BLaER1 (cell line): ENCODE measurements at regions not wholly inside any gene's neighbourhood (a gene's known extent, or its start where the extent isn't known, plus 50 kb on each side); places are given as distances from the start of the nearest gene placed in this dataset.
A peak's percentile ranks its signal among the peaks of the same experiment; 100 is the strongest.

Experiments used
- H3K27ac ChIP-seq: shearing (Covaris generic); formaldehyde crosslinking; 2 replicates; pipeline ENCODE4 v1.8.1; 2022
- H3K27me3 ChIP-seq: shearing (Covaris generic); formaldehyde crosslinking; 2 replicates; pipeline ENCODE4 v1.8.1; 2022
- H3K36me3 ChIP-seq: shearing (Covaris generic); formaldehyde crosslinking; 2 replicates; pipeline ENCODE4 v1.8.1; 2022
- H3K4me1 ChIP-seq: shearing (Covaris generic); formaldehyde crosslinking; 2 replicates; pipeline ENCODE4 v1.8.1; 2022
- H3K4me2 ChIP-seq: shearing (Covaris generic); formaldehyde crosslinking; 2 replicates; pipeline ENCODE4 v1.8.1; 2022
- H3K4me3 ChIP-seq: shearing (Covaris generic); formaldehyde crosslinking; 2 replicates; pipeline ENCODE4 v1.8.1; 2022
- H3K9ac ChIP-seq: shearing (Covaris generic); formaldehyde crosslinking; 2 replicates; pipeline ENCODE4 v1.8.1; 2022
- H3K9me3 ChIP-seq: shearing (Covaris generic); formaldehyde crosslinking; 2 replicates; pipeline ENCODE4 v1.8.1; 2022
- H4K20me1 ChIP-seq: shearing (Covaris generic); formaldehyde crosslinking; 2 replicates; pipeline ENCODE4 v1.8.1; 2022
- Cebpa-rat ChIP-seq: shearing (Covaris generic); IDR thresholded peaks from 2 replicates; pipeline ENCODE4 v1.8.1; 2022

DNA sequence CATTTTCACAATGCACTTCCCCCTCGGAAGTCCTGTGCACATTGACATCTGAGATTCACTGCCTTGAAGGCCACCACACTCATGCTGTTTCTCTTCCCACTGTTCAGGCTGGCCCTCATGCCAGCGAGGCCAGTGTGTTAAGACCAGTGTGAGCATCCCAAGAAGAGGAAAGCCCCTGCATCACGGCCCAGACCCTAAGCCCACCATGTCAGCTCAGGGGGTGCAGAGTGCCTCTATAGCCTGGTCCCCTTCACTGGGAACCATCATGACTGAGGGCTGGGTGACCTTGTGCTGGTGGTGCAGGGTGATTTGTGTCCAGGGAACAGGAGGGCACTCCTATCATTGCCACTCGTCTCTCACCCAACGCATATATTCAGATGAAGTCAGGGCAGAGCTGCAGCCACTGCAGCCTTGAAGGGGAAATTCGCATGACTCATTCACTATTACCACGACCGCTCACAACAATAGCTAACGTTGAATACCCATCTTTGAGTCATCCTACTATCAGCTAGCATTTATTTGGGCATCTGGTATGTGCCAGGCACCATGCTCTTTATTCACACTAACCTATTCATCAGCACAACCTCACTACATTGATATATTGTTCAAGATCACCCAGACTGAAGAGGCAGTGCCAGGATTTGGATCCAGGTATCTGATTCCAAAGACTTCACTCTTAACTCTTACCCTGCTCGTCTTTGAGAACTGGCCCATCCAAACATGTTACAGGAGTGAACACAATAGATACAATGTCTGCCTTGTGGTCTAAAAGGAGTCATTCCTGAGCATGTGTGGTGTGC is 58.8 kb upstream of the SLC6A11 start:
- no peak for TF ChIP-seq Cebpa-rat
- Histone ChIP-seq H3K4me3 (no peak overlapping the region), H3K36me3 (no peaks in the 10 kb centered on the region), H3K27ac (no peak overlapping the region), H3K27me3 (peaks cover 5% of the 10 kb centered on the region; the same call in 1 of the 2 replicates), H3K4me1 (peaks cover 28% of the 10 kb centered on the region), H3K9ac (no peak overlapping the region), H3K9me3 (no peaks in the 10 kb centered on the region), H3K4me2 (peak overlapping the region; percentile 25; the same call in 1 of the 2 replicates), H4K20me1 (no peaks in the 10 kb centered on the region; the same call in 1 of the 2 replicates)

DNA sequence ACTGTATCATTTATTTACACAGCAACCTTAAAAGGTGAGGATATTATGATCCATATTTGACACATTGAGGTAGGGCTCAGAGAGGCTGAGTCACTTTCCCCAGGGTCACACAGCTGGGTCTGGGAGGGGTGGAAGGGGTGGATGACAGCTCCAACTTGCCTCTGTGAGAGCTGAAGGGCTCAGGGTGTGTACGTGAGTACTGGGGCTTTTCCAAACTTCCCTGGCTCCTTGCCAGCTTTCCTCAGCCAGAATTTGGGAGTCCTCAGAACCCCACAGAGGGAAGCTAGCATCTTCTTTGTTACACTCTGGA is 58.3 kb upstream of the SLC6A11 start:
- H3K9ac ChIP-seq = no peak overlapping the region
- peaks cover 29% of the 10 kb centered on the region for H3K4me1 ChIP-seq
- H3K4me2 ChIP-seq = no peak overlapping the region
- H3K27me3 ChIP-seq = peaks cover 5% of the 10 kb centered on the region; the same call in 1 of the 2 replicates
- no peaks in the 10 kb centered on the region; the same call in 1 of the 2 replicates for H4K20me1 ChIP-seq
- no peaks in the 10 kb centered on the region for H3K36me3 ChIP-seq
- no peak overlapping the region for H3K27ac ChIP-seq
- H3K4me3 ChIP-seq = no peak overlapping the region
- no peak for TF ChIP-seq Cebpa-rat
- no peaks in the 10 kb centered on the region for H3K9me3 ChIP-seq

DNA sequence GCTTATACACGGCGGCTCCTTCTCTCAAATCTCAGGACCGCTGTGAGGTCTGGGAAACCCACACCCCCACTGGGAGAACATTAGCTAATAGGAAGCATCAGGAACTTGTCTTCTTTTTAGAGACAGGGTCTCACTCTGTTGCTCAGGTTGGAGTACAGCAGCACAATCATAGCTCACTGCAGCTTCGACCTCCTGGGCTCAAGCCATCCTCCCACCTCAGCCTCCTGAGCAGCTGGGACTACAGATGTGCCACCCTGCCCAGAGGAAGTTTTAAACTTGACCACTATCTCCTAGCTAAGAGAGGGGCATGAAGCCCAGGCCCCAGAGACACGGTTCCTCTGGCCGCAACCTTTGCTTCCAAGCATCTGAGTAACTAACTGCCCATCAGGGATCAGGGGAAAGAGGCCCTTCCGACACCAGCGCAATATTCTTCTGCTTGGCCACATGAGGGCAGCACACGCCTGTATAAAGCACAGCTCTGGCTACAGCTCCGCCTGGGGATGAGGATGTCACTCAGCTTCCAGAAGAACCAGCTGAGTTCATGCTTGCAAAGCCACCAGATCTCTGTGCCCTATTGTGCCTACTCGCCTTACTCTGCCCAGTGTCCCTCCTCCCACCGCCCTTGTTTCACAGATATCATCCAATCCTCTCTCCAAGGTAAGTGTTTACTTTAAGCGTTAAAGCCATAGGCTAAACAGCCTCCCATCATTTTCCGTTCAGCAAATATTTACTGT is 57.6 kb upstream of the SLC6A11 start:
- Histone ChIP-seq H3K9me3 (no peaks in the 10 kb centered on the region), H3K27me3 (no peaks in the 10 kb centered on the region), H3K4me1 (peaks cover 29% of the 10 kb centered on the region), H4K20me1 (no peaks in the 10 kb centered on the region), H3K36me3 (no peaks in the 10 kb centered on the region), H3K9ac (no peak overlapping the region), H3K27ac (no peak overlapping the region), H3K4me3 (no peak overlapping the region), H3K4me2 (no peak overlapping the region)
- no peak for TF ChIP-seq Cebpa-rat

DNA sequence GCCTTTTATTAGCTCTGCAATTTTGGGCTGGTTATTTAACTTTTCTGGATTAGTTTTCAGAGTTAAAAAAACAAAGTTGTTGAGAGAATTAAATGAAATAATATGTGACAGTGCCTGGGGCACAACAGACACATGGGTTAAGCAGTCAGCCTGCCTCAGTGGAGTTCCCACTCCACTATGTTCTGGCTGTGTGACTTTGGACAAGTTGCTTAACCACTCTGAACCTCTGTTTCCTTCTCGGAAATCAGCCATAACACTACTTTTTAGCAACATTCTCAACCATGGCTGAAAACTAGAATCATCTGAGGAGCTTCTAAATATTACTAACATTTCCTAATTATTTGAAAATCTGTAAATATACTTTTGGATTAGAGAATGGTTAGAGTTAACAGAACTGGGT is 56.5 kb upstream of the SLC6A11 start:
- no peak overlapping the region for H3K9ac ChIP-seq
- peaks cover 29% of the 10 kb centered on the region for H3K4me1 ChIP-seq
- no peaks in the 10 kb centered on the region for H3K36me3 ChIP-seq
- H3K4me2 ChIP-seq = no peak overlapping the region
- H3K9me3 ChIP-seq = no peaks in the 10 kb centered on the region
- H3K27ac ChIP-seq = no peak overlapping the region
- no peak overlapping the region for H3K4me3 ChIP-seq
- TF ChIP-seq Cebpa-rat = no peak
- no peaks in the 10 kb centered on the region for H3K27me3 ChIP-seq
- no peaks in the 10 kb centered on the region for H4K20me1 ChIP-seq

DNA sequence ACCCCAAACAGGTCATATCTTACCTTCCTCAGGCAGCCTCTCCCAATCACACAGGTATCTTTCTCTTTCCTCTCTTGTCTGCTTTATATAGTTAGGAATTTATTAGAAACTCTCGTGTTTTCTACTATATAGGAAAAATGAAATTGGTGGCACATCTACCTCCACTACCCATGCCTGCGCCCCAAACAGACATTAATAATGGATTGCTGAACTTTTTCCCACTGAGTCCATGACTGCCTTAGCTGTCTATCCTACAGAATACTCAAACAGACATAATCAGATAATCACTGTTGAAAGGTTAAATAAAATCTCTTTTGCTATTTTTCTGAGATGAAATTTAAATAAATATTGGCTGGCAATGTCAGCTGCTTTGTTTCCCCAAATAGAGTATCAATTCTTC is 55.8 kb upstream of the SLC6A11 start:
- no peak overlapping the region for H3K4me3 ChIP-seq
- H3K9ac ChIP-seq = no peak overlapping the region
- H3K27me3 ChIP-seq = no peaks in the 10 kb centered on the region
- H3K36me3 ChIP-seq = no peaks in the 10 kb centered on the region
- TF ChIP-seq Cebpa-rat = no peak
- H4K20me1 ChIP-seq = no peaks in the 10 kb centered on the region
- H3K9me3 ChIP-seq = no peaks in the 10 kb centered on the region
- H3K4me1 ChIP-seq = peaks cover 29% of the 10 kb centered on the region
- no peak overlapping the region for H3K4me2 ChIP-seq
- no peak overlapping the region for H3K27ac ChIP-seq

DNA sequence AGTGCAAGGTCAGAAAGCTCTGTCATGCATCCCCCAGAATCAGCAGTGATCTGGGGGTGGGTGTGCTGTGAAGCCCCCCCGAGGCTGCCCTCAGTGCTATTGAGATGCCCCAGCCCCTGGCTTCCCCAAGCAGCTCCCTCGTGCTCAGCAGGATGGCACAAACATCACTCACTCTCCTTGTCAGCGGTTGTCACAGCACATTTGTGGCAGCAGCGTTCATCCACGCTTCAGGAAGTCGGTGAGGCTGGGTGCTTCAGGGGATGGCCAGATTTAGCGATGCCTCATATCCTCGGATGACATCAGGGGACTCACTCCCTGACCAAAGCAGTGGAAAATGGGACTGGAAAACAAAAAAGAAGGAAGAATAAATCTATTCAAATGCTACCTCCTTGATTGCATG is 54.4 kb upstream of the SLC6A11 start:
- H3K27ac ChIP-seq = no peak overlapping the region
- TF ChIP-seq Cebpa-rat = no peak
- no peaks in the 10 kb centered on the region for H3K27me3 ChIP-seq
- no peaks in the 10 kb centered on the region for H3K36me3 ChIP-seq
- no peak overlapping the region for H3K9ac ChIP-seq
- H3K4me3 ChIP-seq = no peak overlapping the region
- H3K4me1 ChIP-seq = peaks cover 22% of the 10 kb centered on the region
- peak overlapping the region; percentile 34 for H3K4me2 ChIP-seq
- no peaks in the 10 kb centered on the region for H4K20me1 ChIP-seq
- H3K9me3 ChIP-seq = no peaks in the 10 kb centered on the region

DNA sequence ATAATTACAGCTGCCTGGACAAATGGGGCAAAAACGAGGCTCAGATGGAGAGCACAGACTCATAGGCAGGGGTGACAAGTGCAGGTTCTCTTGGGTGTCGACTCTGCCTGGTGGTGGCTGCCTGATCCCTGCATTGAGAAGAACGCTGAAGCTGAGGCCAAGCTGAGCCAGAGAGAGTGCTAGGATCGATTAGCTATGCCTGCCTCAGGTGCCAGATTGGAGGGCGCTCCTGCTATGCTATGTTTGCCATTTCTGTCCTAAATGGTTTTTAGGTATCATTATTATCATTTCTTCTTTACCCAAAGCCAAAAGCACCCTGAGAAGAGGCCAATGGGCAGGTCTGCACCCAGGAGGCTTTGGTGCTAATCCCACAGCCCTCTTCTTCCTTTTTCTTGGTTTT is 53.9 kb upstream of the SLC6A11 start:
- Histone ChIP-seq H3K4me1 (peaks cover 17% of the 10 kb centered on the region), H3K36me3 (no peaks in the 10 kb centered on the region), H3K9ac (no peak overlapping the region), H3K4me3 (no peak overlapping the region), H3K4me2 (peak overlapping the region; percentile 4; the same call in 1 of the 2 replicates), H3K27ac (no peak overlapping the region), H3K9me3 (no peaks in the 10 kb centered on the region), H4K20me1 (no peaks in the 10 kb centered on the region), H3K27me3 (no peaks in the 10 kb centered on the region)
- no peak for TF ChIP-seq Cebpa-rat

DNA sequence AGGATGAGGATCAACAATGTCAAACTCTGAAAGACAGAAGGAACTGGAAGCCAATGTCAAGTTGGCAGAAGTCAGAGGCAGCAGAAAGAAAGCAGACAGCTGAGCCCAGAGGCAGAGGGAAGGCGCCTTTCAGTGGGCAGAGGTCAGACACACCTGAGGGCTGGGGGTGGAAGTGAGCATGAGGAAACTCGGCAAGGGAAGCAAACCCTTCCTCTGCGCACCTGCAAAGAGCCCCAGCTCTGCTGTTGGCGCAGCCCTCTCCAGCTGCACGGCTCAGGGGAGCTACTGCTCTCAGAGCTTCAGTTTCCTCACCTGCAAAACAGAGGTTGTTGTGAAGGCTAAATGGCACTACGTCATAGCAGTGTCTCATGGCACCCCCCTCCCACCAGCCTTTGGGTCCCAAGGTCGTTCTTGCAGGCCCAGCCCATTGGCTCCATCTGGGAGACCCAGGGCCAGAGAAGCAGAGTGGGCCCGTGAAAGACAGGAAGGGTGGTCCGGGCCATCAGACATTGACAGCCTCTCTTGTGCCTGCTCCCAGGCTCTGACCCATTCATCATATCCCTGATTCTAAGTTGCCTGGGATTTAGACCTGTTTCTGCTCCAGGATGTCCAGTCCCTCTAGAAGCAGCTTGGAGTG is 53.3 kb upstream of the SLC6A11 start:
- no peaks in the 10 kb centered on the region for H4K20me1 ChIP-seq
- H3K27me3 ChIP-seq = no peaks in the 10 kb centered on the region
- H3K4me1 ChIP-seq = peaks cover 13% of the 10 kb centered on the region
- no peak overlapping the region for H3K4me3 ChIP-seq
- no peak for TF ChIP-seq Cebpa-rat
- no peak overlapping the region for H3K4me2 ChIP-seq
- H3K36me3 ChIP-seq = no peaks in the 10 kb centered on the region
- H3K9me3 ChIP-seq = no peaks in the 10 kb centered on the region
- H3K27ac ChIP-seq = no peak overlapping the region
- H3K9ac ChIP-seq = no peak overlapping the region

DNA sequence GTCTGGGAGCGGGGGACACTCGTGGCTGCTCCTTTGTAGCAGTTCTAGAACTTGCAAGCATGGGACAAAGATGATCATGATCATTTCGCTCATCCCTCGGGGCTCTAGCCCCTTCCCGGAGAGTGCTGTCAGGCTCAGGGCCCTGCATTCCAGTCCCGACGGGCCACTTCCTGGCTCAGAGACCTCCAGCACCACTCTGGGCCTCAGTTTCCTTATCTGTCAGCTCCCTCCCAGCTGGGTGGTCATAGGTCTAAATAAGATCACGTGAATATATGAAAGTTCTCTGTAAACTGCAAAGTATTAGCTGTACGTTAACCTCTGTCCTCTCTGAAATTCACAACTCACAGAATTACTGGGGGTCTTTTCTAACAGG is 52.8 kb upstream of the SLC6A11 start:
- H3K9me3 ChIP-seq = no peaks in the 10 kb centered on the region
- no peaks in the 10 kb centered on the region for H4K20me1 ChIP-seq
- no peaks in the 10 kb centered on the region for H3K36me3 ChIP-seq
- H3K4me2 ChIP-seq = no peak overlapping the region
- no peak for TF ChIP-seq Cebpa-rat
- H3K27ac ChIP-seq = no peak overlapping the region
- no peak overlapping the region for H3K9ac ChIP-seq
- no peaks in the 10 kb centered on the region for H3K27me3 ChIP-seq
- peaks cover 15% of the 10 kb centered on the region for H3K4me1 ChIP-seq
- no peak overlapping the region for H3K4me3 ChIP-seq

DNA sequence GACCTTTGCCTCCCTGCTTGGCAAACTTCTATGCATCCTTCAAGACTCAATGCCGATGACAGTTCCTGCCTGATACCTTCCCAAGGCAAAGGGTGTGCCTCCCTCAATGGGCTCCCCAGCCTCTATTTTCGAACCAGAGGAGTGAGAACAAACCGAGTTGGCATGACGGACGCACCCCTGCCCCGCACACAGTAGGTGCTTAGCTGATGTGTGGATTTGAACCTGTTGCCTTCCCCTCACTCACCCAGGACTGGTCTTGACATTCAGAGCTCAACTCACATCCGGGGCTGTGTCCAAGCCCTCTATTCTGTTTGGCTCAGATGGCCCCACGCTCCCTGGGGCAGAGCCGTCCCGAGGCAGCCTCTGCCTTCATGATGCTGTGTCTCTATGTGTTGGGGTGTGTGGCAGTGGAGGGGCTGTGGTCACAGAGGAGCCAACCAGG is 52.2 kb upstream of the SLC6A11 start:
- Histone ChIP-seq H3K27ac (no peak overlapping the region), H3K4me2 (no peak overlapping the region), H3K4me3 (no peak overlapping the region), H3K36me3 (no peaks in the 10 kb centered on the region), H3K9me3 (no peaks in the 10 kb centered on the region), H3K4me1 (peaks cover 20% of the 10 kb centered on the region), H3K9ac (no peak overlapping the region), H4K20me1 (no peaks in the 10 kb centered on the region), H3K27me3 (no peaks in the 10 kb centered on the region)
- no peak for TF ChIP-seq Cebpa-rat
